ENCODE measurements at regions not wholly inside any gene's neighbourhood (a gene's known extent, or its start where the extent isn't known, plus 50 kb on each side); places are given as distances from the start of the nearest gene placed in this dataset.

GRCh38 chr11:96506953-96507354, 117.1 kb downstream of the JRKL start (continued):
- TF ChIP-seq ZNF740 (CRISPR knock-in tag; IDR thresholded peaks at IDR 0.05) (peak; percentile 58; the same call in 1 of the 2 replicates), ZNF740 (tag; IDR thresholded peaks at IDR 0.05) (peak in 1 of 2 experiments; percentile 93; a peak in 2 of 4 replicates), KLF16 (IDR thresholded peaks at IDR 0.05) (no peak), TAL1 (IDR thresholded peaks at IDR 0.05) (peak; percentile 55; the same call in 1 of the 2 replicates), ZNF592 (IDR thresholded peaks at IDR 0.05) (peak; percentile 69), TEAD4 (IDR thresholded peaks at IDR 0.05; ENCODE audit: low read length) (peak; percentile 59; the same call in 1 of the 2 replicates), TEAD4 (CRISPR knock-in tag; IDR thresholded peaks at IDR 0.05; ENCODE audit: borderline replicate concordance) (no peak), GATAD2A (IDR thresholded peaks at IDR 0.05) (peak; percentile 57; the same call in 1 of the 2 replicates), MNT (conservative IDR thresholded peaks at IDR 0.05) (peak; percentile 10 to 52; a peak in 1 of 4 replicates), RAD51 (IDR thresholded peaks at IDR 0.05; ENCODE audit: borderline replicate concordance, low read depth) (peak; percentile 32; the same call in 1 of the 2 replicates), POLR2A (conservative IDR thresholded peaks at IDR 0.05) (peak; percentile 63; the same call in 1 of the 2 replicates), ZNF436 (CRISPR knock-in tag; IDR thresholded peaks at IDR 0.05) (no peak), ZBTB34 (CRISPR knock-in tag; IDR thresholded peaks at IDR 0.05) (no peak), EHMT2 (IDR thresholded peaks at IDR 0.05) (peak; percentile 60; the same call in 1 of the 2 replicates), NR2C2 (CRISPR knock-in tag; IDR thresholded peaks at IDR 0.05) (no peak), NR2C2 (tag; IDR thresholded peaks at IDR 0.05) (0 out of 2 replicates have a peak, but pooled peaks have one; percentile 22), ETV5 (CRISPR knock-in tag; IDR thresholded peaks at IDR 0.05; ENCODE audit: low read depth) (peak; percentile 79; the same call in 1 of the 2 replicates), FOXM1 (IDR thresholded peaks at IDR 0.05; ENCODE audit: low read depth) (peak; percentile 65), FOXM1 (CRISPR knock-in tag; IDR thresholded peaks at IDR 0.05; ENCODE audit: low read depth) (no peak), FOXJ2 (tag; IDR thresholded peaks at IDR 0.05) (peak; percentile 41; the same call in 1 of the 2 replicates), MTA3 (IDR thresholded peaks at IDR 0.05; ENCODE audit: borderline replicate concordance) (0 out of 2 replicates have a peak, but pooled peaks have one; percentile 51), EP300 (IDR thresholded peaks at IDR 0.05; ENCODE audit: low read length) (peak; percentile 92), NFRKB (IDR thresholded peaks at IDR 0.05; ENCODE audit: low read depth) (peak; percentile 70; the same call in 1 of the 2 replicates), TBL1XR1 (IDR thresholded peaks at IDR 0.05; ENCODE audit: low read length in 2 of 2) (peak in 1 of 2 experiments; percentile 63; a peak in 1 of 4 replicates)

Measured in K562 (cell line).